LoVo (cell line): ENCODE measurements at regions not wholly inside any gene's neighbourhood (a gene's known extent, or its start where the extent isn't known, plus 50 kb on each side); places are given as distances from the start of the nearest gene placed in this dataset.

Source experiments
- DNase-seq: peaks from one replicate; pipeline ENCODE4 v3.0.0-alpha.2; 2016; ENCODE audit warnings: low spot score

DNA sequence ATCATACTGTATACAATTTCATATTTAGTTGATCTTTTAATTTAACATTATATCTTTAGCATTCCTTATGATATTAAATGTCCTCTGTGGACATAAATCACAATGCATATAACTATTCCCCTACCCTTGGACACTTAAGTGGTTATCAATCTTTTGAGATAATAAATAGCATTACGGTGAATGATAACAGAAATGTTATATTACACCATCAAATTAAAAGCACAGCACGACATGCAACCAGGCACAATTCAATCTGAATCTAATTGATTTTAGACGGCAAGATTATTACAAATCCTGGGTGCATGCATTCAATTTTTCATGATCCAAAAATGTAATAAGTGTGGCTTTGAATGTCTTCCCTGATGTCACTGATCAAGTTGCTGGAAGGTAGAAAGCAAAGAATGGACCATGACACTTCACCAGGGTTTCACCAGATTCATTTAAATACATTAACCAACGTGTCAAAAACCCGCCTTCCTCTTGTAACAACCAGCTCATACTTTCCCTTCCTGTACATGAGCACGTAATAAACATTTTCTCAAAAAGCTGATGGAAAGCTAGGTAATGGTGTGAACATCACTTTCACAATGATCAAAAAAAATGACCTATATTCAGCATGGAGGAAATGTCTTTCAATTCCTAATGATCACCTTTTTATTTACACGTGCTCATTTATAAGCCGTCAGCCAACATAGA, 513.7 kb upstream of the ID2 start:
- DNase-seq = no peak

- DNase-seq = no peak
These were observed 512.9 kb upstream of the ID2 start for GRCh38 chr2:8168876-8169424.

GRCh38 chr2:8169443-8169842, 512.4 kb upstream of the ID2 start:
- DNase-seq = no peak

DNA sequence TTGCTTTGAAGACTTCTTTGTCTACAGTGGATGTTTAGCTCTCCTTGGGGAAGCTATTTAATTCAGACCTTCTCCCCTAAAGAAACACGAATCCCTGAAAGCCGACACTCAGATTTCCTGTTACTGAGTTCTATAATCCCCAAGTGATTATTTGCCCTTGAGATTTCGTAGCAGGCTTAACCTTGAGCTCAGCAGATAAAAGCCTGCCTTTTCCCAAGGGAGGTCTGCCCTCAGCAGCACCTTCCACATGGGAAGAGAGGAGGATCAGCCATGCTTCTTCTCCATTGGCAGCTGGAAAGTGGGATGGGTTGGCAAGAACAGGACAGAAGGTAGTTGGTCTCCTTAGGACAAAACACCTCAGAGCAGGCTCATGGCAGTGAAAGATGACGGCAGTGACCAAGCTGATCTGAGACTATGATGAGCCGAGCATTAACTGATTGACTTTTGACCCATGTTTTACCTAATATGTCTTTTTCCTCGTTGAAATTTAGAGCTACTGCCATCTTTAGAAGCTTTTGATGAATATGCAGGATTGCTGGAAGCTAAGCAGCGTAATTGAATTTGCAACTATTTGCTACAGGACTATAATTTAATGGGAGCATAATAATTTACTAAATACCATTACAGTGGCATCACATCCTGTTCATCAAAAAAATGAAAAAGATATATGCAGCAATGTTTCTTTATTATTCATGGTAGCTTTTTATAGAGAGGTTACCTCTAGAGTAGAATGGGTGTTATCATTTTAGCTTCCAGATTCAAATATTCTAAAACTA, 511.1 kb upstream of the ID2 start:
- DNase-seq = no peak

- no peak for DNase-seq
These were observed 510.2 kb upstream of the ID2 start for GRCh38 chr2:8171608-8172007.

- DNase-seq = no peak
These were observed 509.2 kb upstream of the ID2 start for GRCh38 chr2:8172661-8173060.

GRCh38 chr2:8174641-8175257, 507.1 kb upstream of the ID2 start:
- no peak for DNase-seq

DNA sequence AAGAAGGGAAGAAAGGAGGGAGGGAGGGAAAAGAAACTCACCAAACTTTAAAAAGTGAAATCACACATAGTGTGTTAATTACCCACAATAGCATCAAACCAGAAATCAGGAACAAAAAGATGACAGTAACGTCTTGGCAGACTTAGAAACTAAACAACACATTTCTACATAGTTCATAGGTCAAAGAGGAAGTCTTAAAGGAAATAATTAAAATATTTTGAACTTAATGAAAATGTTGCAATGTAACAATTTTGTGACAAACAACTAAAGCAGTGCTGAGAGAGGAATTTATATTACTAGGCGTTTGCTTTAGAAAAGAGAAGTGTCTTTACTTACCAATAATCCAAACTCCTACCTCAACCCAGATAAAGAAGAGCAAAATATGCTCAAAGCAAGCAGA, 505.0 kb upstream of the ID2 start:
- no peak for DNase-seq

GRCh38 chr2:8177566-8177965, 504.3 kb upstream of the ID2 start:
- no peak for DNase-seq

DNA sequence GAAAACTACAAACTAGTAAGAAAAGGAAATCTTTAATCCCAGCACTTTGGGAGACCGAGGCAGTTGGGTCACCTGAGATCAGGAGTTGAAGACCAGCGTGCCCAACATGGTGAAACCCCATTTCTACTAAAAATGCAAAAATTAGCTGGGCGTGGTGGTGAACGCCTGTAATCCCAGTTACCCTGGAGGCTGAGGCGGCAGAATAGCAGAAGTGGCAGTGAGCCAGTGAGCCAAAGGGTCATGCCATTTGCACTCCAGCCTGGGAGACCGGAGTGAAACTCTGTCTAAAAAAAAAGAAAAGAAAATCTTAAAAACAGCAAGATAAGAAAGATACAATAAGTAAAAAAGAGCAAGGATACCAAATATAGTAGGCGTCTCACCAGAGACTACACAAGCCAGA, 502.9 kb upstream of the ID2 start:
- DNase-seq = no peak

DNA sequence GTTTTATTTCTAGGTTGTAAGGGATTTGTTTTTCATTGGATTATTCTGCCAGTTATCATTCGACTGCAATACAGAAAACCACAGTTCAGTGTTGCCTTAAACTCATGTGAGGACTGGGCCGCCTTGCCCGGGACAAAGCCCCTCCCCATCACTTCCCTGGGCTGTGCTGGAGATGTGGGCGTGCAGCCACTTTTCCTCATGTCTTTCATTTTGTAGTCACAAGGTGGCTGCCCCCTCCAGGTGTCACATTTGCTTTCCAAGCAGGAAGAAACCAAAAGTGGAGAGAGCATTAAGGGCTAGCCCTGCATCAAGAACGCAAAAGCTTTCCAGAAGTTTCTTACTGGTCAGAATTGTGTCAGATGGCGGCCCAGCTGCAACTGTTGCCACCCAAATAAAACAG, 492.5 kb upstream of the ID2 start:
- DNase-seq = no peak

DNA sequence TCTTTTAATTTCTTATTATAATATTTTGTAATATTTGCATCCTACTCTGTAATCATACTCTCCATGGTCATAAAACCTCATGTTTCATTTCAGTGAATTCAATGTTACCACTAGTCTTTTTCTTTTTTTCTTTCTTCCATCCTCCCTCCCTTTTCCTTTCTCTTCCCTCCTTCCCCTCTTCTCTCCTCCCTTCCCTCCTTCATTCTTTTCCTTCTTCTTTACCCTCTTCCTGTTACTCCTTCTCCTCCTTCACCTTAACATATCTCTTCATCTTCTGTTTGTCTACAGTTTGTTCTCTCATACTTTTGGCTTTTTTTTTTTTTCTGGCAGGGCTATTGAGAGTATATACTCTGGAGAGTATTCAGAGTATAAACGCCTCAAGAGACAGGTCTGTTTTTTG, 491.6 kb upstream of the ID2 start:
- no peak for DNase-seq

GRCh38 chr2:8191427-8191826, 490.4 kb upstream of the ID2 start:
- no peak for DNase-seq

DNA sequence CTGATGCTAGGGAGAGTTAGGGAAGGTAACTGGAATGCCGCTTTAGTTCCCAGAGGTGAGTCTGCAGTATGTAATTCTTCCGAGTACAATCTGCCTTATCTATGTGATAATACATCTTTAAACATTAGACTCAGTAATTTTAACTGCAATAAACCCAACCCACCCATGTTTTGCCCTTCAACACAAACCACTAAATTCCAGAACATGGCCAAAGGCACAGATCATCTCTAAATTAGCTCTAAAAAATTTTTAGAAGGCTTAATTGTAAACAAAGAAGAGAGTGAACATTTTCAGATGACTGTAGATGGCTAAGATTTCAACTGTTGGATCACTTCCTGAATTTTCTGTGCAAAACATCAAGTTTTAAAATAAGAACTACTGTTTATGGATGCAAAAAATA, 488.7 kb upstream of the ID2 start:
- no peak for DNase-seq

- DNase-seq = no peak
These were observed 487.9 kb upstream of the ID2 start for GRCh38 chr2:8193686-8194615.

- DNase-seq = no peak
These were observed 486.1 kb upstream of the ID2 start for GRCh38 chr2:8195784-8196183.

DNA sequence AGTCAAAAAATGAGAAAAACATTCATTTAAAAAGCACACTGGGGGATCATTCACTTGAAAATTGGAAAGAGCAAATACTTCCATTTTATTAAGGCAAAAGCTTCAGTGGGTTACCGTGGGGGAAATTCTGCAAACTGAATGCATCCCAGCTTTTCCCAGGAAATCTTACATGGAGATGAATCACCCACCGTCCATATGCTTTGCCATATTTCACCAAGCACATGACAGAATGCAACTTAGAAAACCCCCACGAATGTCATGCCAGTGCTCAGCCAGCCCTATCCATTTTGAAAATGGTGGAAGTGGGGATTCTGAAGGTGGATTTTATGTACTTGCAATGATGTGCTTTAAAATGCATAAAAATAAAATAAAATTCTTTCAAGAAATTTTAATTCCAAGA, 485.5 kb upstream of the ID2 start:
- DNase-seq = no peak

DNA sequence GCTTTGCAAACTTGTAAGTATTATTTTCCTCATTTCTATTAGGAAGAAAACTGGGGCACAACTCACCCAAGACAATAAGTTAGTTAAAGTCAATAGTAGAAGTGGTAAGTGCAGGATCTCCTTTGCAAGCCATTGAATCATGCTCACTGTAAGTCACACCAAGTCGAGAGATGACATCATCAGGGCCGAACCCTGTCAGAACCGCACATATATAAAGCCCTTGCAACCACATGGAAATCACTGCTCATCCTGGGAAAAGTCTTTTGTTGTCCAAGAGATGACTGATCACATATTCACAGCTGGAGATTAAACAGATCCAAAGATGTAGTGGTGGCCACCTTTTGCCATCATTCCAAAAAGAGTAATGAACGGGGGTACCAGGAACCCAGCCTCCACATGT, 484.8 kb upstream of the ID2 start:
- DNase-seq = no peak

- no peak for DNase-seq
These were observed 484.0 kb upstream of the ID2 start for GRCh38 chr2:8197825-8198224.

- no peak for DNase-seq
These were observed 483.0 kb upstream of the ID2 start for GRCh38 chr2:8198766-8199382.

- DNase-seq = no peak
These were observed 479.7 kb upstream of the ID2 start for GRCh38 chr2:8202132-8202531.

DNA sequence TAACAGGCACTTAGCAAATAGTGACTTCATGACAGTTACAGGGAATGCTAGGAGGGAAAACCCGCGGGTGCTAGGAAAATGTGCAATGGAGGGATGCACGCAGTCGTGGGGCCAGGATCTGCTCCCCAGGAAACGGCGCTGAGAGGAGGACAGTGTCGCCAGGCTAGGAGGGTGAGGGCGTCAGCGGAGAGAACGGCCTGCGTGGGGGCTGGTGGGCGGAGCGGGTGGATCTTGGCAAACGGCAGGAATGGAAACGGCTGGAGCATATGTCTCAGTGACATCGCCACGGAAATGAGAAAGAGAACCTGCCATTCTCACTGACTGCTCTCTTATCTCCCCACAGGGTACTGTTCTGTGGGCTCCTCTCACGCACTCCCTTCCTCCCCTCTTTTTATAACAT, 478.5 kb upstream of the ID2 start:
- DNase-seq = no peak
